Lower leg skin (tissue), 3 donors: ENCODE measurements at regions not wholly inside any gene's neighbourhood (a gene's known extent, or its start where the extent isn't known, plus 50 kb on each side); places are given as distances from the start of the nearest gene placed in this dataset.

Experiments
- CTCF ChIP-seq, 3 donors: fragments of 450-650 bp; IDR thresholded peaks; one replicate each; pipeline ENCODE4 v1.5.1; 2016; ENCODE audit warnings: antibody characterized with exemption in 3 of 3, mild to moderate bottlenecking in 3 of 3, moderate library complexity in 2 of 3
- POLR2A ChIP-seq, 2 donors: fragments of 450-650 bp; IDR thresholded peaks; one replicate each; pipeline ENCODE4 v1.6.1; 2016 to 2017; ENCODE audit warnings: antibody characterized with exemption in 2 of 2, mild to moderate bottlenecking in 1 of 2, moderate library complexity in 1 of 2

- TF ChIP-seq CTCF (IDR thresholded peaks at IDR 0.05): no peak
- TF ChIP-seq POLR2A (IDR thresholded peaks at IDR 0.05): no peak
These were observed 159.5 kb upstream of the NDUFV2 start for GRCh38 chr18:8942909-8943545.
